Astrocyte (in vitro differentiated cells and primary cell): ENCODE measurements at regions not wholly inside any gene's neighbourhood (a gene's known extent, or its start where the extent isn't known, plus 50 kb on each side); places are given as distances from the start of the nearest gene placed in this dataset.

ENCODE experiments used
- EZH2 ChIP-seq: IDR thresholded peaks from 2 replicates; pipeline ENCODE4 v1.6.1; 2012; ENCODE audit warnings: mild to moderate bottlenecking, low read length, inconsistent platforms; ENCODE audit not compliant: insufficient read depth
- TF ChIP-seq, protein P1 (sequence below): IDR thresholded peaks from 2 replicates; pipeline ENCODE4 v1.5.1; 2011; ENCODE audit warnings: low read depth, mild to moderate bottlenecking, inconsistent platforms, low read length, moderate library complexity; ENCODE audit not compliant: insufficient read depth

DNA sequence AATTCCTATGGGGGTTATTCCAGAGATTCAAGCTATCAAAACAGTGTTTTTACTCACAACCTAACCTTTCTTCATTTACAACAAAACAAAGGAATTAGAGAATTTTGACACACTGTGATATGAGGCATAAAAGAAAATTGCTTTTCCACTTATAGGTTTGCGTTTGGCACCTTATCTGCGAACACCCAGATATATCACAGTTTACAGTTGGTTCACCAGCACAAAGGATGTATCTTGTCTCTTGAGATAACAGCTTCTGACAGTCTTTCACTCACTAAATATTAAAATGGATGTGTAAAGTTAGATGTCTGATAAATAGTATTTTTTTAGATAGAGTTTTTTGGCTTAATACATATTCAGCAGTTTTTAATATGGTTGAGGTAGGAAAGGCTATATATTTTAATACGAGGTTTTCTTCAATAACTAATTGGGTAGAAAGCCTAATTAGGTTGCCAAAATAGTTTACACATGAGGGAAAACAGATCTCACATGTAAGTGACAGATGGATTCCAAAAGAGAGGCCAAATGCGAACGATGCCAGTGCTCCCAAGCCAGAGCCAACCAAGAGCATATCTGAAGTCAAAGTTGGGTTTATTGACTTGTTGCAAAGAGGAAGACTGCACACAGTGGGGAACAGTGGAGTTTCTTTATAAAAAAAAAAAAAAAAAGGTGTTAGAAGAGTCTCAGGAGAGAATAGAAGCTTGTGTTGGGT lies 1495.2 kb downstream of the MAT2B start:
- TF ChIP-seq, protein P1, sequence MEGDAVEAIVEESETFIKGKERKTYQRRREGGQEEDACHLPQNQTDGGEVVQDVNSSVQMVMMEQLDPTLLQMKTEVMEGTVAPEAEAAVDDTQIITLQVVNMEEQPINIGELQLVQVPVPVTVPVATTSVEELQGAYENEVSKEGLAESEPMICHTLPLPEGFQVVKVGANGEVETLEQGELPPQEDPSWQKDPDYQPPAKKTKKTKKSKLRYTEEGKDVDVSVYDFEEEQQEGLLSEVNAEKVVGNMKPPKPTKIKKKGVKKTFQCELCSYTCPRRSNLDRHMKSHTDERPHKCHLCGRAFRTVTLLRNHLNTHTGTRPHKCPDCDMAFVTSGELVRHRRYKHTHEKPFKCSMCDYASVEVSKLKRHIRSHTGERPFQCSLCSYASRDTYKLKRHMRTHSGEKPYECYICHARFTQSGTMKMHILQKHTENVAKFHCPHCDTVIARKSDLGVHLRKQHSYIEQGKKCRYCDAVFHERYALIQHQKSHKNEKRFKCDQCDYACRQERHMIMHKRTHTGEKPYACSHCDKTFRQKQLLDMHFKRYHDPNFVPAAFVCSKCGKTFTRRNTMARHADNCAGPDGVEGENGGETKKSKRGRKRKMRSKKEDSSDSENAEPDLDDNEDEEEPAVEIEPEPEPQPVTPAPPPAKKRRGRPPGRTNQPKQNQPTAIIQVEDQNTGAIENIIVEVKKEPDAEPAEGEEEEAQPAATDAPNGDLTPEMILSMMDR = no peak
- no peak for TF ChIP-seq EZH2
